Mesothelial cell of epicardium (in vitro differentiated cells): ENCODE measurements at regions not wholly inside any gene's neighbourhood (a gene's known extent, or its start where the extent isn't known, plus 50 kb on each side); places are given as distances from the start of the nearest gene placed in this dataset.

ENCODE experiments used
- DNase-seq, 2 experiments: peaks; one replicate each; pipeline ENCODE4 v3.0.0; 2021; ENCODE audit warnings: low spot score in 2 of 2; ENCODE audit not compliant: unreplicated experiment in 2 of 2
- H3K27ac Mint-ChIP-seq: 2 replicates; pipeline ENCODE4 v1.8.0; 2021; ENCODE audit warnings: mixed read lengths
- H3K27me3 Mint-ChIP-seq: 2 replicates; pipeline ENCODE4 v1.8.0; 2021; ENCODE audit warnings: low read depth, mixed read lengths
- H3K36me3 Mint-ChIP-seq: 2 replicates; pipeline ENCODE4 v1.8.0; 2021; ENCODE audit warnings: mixed read lengths
- H3K4me1 Mint-ChIP-seq: 2 replicates; pipeline ENCODE4 v1.8.0; 2021; ENCODE audit warnings: mixed read lengths
- H3K4me3 Mint-ChIP-seq: 2 replicates; pipeline ENCODE4 v1.8.0; 2021; ENCODE audit warnings: mild to moderate bottlenecking, moderate library complexity, mixed read lengths
- H3K9me3 Mint-ChIP-seq: 2 replicates; pipeline ENCODE4 v1.8.0; 2021; ENCODE audit warnings: mixed read lengths
- TF ChIP-seq, protein P1 (sequence below): fragments of 200-600 bp; sonication (generic); IDR thresholded peaks from one replicate; pipeline ENCODE4 v1.5.0; 2021; ENCODE audit warnings: antibody characterized with exemption; ENCODE audit not compliant: unreplicated experiment

DNA sequence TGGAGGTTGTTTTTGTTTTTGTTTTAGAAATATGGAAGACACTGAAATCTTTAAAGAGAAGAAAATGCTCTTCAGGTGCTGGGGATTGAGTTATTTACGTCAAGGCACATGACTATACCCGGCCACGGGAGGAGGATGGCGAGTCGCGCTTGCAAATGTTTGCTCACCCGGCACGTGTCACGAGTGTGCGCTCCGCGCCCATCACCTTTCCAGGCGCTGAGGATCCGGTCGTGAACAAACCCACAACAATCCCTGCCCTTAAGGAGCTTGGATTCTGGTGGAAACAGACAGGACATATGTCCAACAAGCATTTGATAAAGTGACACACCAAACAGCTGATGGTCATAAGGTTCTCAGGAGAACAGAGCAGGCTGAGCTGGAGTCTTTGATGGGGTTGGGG lies 715.5 kb downstream of the BRD1 start:
- H3K36me3 Mint-ChIP-seq: no peaks in the 10 kb centered on the region
- no peak overlapping the region for H3K27ac Mint-ChIP-seq
- H3K4me1 Mint-ChIP-seq: peaks cover 3% of the 10 kb centered on the region
- TF ChIP-seq, protein P1, sequence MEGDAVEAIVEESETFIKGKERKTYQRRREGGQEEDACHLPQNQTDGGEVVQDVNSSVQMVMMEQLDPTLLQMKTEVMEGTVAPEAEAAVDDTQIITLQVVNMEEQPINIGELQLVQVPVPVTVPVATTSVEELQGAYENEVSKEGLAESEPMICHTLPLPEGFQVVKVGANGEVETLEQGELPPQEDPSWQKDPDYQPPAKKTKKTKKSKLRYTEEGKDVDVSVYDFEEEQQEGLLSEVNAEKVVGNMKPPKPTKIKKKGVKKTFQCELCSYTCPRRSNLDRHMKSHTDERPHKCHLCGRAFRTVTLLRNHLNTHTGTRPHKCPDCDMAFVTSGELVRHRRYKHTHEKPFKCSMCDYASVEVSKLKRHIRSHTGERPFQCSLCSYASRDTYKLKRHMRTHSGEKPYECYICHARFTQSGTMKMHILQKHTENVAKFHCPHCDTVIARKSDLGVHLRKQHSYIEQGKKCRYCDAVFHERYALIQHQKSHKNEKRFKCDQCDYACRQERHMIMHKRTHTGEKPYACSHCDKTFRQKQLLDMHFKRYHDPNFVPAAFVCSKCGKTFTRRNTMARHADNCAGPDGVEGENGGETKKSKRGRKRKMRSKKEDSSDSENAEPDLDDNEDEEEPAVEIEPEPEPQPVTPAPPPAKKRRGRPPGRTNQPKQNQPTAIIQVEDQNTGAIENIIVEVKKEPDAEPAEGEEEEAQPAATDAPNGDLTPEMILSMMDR: no peak
- H3K27me3 Mint-ChIP-seq: peaks cover 17% of the 10 kb centered on the region
- no peaks in the 10 kb centered on the region for H3K9me3 Mint-ChIP-seq
- DNase-seq: no peak
- H3K4me3 Mint-ChIP-seq: no peak overlapping the region

DNA sequence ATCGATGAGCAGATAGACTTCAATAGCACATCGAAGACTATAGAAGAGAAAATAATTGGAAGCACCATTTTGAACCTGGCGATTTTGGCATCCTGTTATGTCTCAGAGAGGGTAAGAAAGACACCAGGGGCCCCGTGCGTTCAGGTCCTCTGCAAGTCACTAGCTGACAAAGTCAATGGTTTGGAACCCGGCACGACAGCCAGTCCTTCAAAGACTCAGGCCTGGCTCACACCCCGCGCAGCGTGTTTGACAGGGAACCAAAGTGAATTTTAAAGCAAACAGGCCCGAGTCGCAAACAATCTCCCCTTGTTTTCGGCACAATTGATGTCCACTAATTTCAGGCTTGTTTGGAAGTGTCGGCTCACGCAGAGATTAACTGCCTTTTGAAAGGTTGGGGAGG lies 716.6 kb downstream of the BRD1 start:
- no peaks in the 10 kb centered on the region for H3K36me3 Mint-ChIP-seq
- H3K9me3 Mint-ChIP-seq: no peaks in the 10 kb centered on the region
- DNase-seq: no peak
- TF ChIP-seq, protein P1: no peak
- H3K4me3 Mint-ChIP-seq: no peak overlapping the region
- H3K27ac Mint-ChIP-seq: no peak overlapping the region
- peaks cover 17% of the 10 kb centered on the region for H3K27me3 Mint-ChIP-seq
- peaks cover 3% of the 10 kb centered on the region for H3K4me1 Mint-ChIP-seq

DNA sequence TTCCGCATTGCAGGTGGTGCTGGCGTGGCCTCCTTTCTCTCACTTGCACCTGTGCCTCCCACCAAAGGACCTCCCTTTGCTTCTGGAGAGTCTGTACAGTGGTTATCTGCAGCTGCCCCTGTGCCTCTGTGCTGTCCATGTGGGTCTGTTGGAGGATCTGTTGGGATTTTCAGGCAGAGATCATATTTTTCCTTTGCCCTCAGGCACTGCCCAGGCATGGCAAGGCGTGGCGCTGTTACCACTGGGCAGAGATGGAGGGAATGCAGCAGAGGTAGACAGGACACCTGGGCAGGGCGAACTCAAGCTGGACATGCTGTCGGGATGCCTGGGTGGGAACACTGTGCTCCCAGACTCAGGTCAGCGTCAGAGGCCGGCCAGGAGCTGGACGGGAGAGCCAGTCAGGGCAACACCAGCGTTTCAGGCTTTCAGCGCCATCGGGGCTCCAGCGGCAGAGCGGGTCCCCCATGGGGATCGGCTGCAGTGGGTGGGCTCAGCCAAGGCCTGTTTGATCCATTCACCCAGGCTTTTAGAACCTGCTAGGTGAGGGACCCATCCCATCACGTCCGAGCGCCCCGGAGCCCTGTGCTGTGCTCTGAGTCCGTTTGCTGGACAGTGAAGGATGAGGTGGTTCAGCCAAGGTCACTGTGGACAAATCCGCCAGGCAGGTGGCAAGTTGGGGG lies 718.9 kb downstream of the BRD1 start:
- Mint-ChIP-seq H3K27ac (no peak overlapping the region), H3K9me3 (no peaks in the 10 kb centered on the region), H3K36me3 (no peaks in the 10 kb centered on the region), H3K27me3 (peaks cover 27% of the 10 kb centered on the region), H3K4me1 (peaks cover 3% of the 10 kb centered on the region), H3K4me3 (no peak overlapping the region)
- TF ChIP-seq, protein P1: no peak
- DNase-seq: no peak

DNA sequence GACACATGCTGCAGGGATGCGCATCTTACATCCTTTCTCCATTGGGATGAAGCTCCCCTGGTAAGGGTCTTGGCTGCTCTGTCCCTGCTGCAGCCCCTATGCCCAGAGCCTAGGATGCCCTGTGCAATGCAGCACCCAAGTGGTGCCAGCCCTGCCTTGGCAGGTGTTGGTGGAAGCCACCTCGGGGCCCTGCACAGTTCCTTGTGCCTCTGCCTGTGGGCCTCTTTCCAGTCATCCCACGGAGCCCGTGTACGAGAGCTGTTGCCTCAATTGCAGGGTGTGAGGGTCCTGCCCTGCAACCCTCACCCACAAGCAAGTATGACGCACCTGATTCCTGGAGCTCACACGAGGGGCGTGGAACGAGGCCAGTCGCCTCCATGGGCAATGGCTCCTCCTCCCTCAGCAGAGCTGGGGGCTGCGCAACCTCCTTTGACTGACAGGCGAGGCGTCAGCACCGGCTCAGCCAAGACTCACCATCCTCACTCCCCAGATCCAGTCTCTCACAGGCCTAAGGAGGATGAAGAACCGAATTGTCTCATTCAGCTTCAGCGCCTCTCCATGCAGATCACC lies 719.6 kb downstream of the BRD1 start:
- TF ChIP-seq, protein P1: no peak
- Mint-ChIP-seq H3K4me3 (no peak overlapping the region), H3K27ac (no peak overlapping the region), H3K36me3 (no peaks in the 10 kb centered on the region), H3K9me3 (no peaks in the 10 kb centered on the region), H3K4me1 (peaks cover 3% of the 10 kb centered on the region), H3K27me3 (peaks cover 30% of the 10 kb centered on the region)
- DNase-seq: no peak

DNA sequence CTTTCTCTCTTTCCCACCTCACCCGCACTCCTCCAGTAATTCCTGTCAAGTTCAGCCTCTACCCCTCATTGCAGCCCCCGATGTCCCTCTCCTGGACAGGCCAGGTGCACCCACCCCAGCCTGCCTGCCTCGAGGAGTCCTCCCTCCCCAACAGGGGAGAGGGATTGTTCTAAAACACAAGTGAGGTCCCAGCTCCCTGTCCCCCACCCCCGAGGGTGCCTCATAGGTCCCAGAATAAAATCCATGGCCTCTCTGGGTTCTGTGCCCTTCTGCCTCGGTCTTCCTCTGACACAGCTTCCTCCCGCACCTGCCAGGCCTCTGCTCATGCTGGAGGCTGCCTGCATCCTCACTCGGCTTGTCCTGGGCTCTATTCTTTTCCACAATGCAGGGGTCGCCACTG lies 720.1 kb downstream of the BRD1 start:
- Mint-ChIP-seq H3K27ac (no peak overlapping the region), H3K4me1 (peaks cover 3% of the 10 kb centered on the region), H3K36me3 (no peaks in the 10 kb centered on the region), H3K9me3 (no peaks in the 10 kb centered on the region), H3K27me3 (peaks cover 33% of the 10 kb centered on the region), H3K4me3 (no peak overlapping the region)
- DNase-seq: no peak
- TF ChIP-seq, protein P1: no peak
